Gastroesophageal sphincter (tissue), 3 donors: ENCODE measurements at regions not wholly inside any gene's neighbourhood (a gene's known extent, or its start where the extent isn't known, plus 50 kb on each side); places are given as distances from the start of the nearest gene placed in this dataset.

Experiments used
- POLR2A ChIP-seq, 2 donors: fragments of 450-650 bp; IDR thresholded peaks; one replicate each; pipeline ENCODE4 v1.6.1; 2017; ENCODE audit warnings: antibody characterized with exemption in 2 of 2, mild to moderate bottlenecking in 2 of 2, moderate library complexity in 1 of 2
- POLR2AphosphoS5 ChIP-seq: sonication (generic); formaldehyde crosslinking; IDR thresholded peaks from one replicate; pipeline ENCODE4 v1.6.1; 2017; ENCODE audit warnings: antibody characterized with exemption
- TF ChIP-seq, protein P1 (sequence below), 4 experiments: fragments of 200-600 bp in 2 of 4; fragments of 450-650 bp in 2 of 4; sonication (generic) in 1 of 4; IDR thresholded peaks; one replicate each; pipeline ENCODE4 v1.5.1; 2017 to 2019; ENCODE audit warnings: antibody characterized with exemption in 4 of 4, mild to moderate bottlenecking in 2 of 4, moderate library complexity in 2 of 4

DNA sequence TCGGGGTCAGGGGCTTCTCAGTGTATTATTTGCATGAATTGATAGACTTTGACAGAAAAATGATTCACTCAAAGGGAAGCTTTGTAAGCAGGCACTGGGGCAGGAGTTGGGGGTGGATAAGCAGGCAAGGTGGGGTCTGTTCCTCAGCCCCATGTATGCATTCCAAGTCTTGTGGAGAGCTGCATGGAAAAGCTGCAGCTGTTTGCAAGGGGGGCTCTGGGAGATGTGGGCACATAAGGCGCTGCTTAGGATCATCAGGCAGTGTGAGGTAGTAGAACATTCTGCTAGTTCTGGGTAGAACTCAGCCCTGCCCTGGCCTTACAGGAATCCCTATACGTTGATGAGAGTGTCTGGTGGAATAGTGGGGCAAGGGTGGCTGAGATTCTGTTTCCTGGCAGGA, 154.2 kb upstream of the LRIG1 start:
- TF ChIP-seq, protein P1, sequence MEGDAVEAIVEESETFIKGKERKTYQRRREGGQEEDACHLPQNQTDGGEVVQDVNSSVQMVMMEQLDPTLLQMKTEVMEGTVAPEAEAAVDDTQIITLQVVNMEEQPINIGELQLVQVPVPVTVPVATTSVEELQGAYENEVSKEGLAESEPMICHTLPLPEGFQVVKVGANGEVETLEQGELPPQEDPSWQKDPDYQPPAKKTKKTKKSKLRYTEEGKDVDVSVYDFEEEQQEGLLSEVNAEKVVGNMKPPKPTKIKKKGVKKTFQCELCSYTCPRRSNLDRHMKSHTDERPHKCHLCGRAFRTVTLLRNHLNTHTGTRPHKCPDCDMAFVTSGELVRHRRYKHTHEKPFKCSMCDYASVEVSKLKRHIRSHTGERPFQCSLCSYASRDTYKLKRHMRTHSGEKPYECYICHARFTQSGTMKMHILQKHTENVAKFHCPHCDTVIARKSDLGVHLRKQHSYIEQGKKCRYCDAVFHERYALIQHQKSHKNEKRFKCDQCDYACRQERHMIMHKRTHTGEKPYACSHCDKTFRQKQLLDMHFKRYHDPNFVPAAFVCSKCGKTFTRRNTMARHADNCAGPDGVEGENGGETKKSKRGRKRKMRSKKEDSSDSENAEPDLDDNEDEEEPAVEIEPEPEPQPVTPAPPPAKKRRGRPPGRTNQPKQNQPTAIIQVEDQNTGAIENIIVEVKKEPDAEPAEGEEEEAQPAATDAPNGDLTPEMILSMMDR (IDR thresholded peaks at IDR 0.05) = no peak
- no peak for TF ChIP-seq POLR2A (IDR thresholded peaks at IDR 0.05)
- no peak for TF ChIP-seq POLR2AphosphoS5
